ENCODE measurements at regions not wholly inside any gene's neighbourhood (a gene's known extent, or its start where the extent isn't known, plus 50 kb on each side); places are given as distances from the start of the nearest gene placed in this dataset.

DNA sequence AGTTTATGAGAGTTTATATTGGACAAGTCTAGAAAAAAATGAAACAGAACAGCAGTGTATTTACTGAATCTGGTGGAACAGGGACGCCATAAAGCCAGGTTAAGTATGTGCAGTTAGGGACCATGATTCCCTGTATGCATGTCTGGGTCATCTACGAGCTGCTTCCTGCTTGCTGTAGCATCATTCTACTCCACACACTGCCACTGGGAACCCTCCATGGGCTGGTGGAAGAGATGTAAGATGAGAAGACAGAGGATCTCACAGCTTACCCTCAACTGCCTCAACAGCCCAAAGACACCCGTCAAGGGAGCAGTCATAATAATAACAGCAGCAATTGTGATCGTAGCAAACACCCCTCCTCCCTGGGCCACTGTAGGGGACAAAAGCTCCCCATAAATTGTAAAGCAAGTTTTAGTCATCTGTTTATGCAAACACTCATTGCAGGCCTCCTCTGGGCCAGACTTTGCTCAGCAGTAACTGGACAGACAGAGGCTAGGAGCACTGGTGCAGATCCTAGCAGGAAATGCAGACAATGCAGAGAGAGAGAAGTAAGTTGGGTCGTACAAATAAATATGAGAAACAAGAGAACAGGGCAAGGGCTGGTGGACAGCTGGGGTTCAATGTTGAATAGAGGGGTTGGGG lies 188.0 kb downstream of the SOX9 start:
- TF ChIP-seq GABPA (IDR thresholded peaks at IDR 0.05 in 1 of 2, conservative IDR thresholded peaks at IDR 0.05 in 1 of 2) (no peak), HNF4A (conservative IDR thresholded peaks at IDR 0.05) (no peak)
- TF ChIP-seq, protein P1, sequence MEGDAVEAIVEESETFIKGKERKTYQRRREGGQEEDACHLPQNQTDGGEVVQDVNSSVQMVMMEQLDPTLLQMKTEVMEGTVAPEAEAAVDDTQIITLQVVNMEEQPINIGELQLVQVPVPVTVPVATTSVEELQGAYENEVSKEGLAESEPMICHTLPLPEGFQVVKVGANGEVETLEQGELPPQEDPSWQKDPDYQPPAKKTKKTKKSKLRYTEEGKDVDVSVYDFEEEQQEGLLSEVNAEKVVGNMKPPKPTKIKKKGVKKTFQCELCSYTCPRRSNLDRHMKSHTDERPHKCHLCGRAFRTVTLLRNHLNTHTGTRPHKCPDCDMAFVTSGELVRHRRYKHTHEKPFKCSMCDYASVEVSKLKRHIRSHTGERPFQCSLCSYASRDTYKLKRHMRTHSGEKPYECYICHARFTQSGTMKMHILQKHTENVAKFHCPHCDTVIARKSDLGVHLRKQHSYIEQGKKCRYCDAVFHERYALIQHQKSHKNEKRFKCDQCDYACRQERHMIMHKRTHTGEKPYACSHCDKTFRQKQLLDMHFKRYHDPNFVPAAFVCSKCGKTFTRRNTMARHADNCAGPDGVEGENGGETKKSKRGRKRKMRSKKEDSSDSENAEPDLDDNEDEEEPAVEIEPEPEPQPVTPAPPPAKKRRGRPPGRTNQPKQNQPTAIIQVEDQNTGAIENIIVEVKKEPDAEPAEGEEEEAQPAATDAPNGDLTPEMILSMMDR (IDR thresholded peaks at IDR 0.05; ENCODE audit: low read depth, low read length, missing input control): no peak

Data from liver (tissue), 3 donors.